Activated T-cell treated with anti-CD3 and anti-CD28 coated beads, Interleukin-2, amount 50 U/mL, for 48 hours (primary cell): ENCODE measurements at regions not wholly inside any gene's neighbourhood (a gene's known extent, or its start where the extent isn't known, plus 50 kb on each side); places are given as distances from the start of the nearest gene placed in this dataset.

ENCODE experiments used
- DNase-seq, 2 experiments: peaks; one replicate each; pipeline ENCODE4 v3.0.0-alpha.2; 2020

DNA sequence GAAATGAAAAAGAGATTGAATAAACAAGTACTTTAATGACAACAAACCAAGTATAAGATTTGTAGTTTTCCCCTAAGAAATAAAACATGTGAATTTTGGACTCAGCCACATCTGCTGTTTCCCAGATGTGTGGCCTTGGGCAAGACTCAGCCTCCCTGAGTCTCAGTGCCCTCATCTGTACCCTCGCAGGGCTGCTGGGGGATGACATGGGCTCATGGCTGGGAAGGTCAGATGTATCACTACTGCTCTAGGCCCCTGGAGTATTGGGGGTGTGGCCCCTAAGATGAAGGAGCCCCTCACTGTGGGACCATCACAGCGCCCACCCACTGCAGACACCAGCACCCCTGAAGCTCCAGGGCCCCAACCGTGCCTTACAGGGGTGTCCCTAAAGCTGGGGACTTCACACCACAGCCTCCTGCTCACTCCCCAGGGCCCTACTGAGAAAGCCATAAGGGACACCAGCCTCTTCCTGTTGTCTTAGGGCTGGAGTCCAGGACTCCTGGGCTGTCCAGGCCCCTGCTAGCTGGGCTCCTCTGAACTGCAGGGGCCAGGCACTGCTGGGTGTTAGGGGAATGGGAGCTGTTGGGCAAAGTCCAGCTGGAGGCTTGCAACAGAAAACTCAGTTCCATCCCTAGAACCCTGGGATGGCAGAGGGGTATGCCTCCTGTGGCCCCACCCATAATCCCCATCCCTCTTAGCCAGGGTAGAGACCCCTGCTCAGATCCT lies 104.0 kb upstream of the WNT4 start:
- no peak for DNase-seq

DNA sequence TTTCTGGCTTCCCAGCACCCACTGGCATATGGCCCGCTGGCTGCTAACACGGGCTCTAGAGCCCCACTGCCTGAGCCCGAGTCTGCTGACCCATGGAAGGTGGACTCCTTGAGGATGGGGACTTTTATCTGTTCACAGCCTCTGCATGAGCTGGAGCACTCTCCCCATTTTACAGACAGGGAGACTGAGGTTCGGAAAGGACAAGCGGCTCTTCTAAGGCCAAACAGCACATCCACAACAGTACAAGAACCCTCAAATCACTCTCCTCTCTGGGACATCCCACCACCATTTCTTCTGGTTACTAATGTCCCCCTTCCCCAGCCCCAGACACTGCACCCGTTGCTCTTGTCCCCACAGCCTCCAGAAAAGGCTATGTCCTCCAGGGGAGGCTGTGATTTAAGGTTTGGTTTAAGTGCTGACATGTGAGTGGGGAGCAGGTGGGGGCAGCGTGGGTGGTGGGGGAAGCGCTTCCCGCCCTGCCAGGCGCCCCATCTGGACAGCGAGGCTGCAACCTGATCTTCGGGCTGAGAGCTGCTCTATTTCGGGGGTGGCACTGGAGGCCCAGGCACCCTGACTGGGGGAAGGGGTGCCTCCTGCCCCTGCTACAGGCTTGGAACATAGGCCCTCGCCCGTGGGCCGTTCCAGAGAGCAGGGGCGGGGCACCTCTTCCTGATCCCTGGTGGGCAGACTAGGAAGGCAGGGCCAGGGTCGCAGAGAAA lies 104.8 kb upstream of the WNT4 start:
- no peak for DNase-seq

DNA sequence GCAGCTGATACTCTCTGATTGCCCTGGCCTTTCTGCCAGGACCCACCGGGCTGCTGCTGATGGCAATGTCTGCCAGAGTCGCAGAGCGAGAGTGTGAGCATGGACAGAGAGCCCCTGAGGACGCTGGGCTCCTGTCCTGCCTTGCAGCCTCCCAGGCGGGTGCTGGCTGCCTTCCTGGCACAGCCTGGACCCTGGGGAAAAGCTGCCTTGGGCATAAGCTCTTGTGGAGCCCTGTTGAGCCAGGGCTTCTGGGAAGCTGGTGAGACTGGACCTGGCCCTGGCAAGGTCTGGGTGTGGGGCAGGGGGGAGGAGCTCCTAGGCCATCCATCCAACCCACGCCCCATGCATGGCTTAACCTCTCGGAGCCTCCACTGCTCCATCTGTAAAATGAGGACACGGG lies 105.8 kb upstream of the WNT4 start:
- no peak for DNase-seq

DNA sequence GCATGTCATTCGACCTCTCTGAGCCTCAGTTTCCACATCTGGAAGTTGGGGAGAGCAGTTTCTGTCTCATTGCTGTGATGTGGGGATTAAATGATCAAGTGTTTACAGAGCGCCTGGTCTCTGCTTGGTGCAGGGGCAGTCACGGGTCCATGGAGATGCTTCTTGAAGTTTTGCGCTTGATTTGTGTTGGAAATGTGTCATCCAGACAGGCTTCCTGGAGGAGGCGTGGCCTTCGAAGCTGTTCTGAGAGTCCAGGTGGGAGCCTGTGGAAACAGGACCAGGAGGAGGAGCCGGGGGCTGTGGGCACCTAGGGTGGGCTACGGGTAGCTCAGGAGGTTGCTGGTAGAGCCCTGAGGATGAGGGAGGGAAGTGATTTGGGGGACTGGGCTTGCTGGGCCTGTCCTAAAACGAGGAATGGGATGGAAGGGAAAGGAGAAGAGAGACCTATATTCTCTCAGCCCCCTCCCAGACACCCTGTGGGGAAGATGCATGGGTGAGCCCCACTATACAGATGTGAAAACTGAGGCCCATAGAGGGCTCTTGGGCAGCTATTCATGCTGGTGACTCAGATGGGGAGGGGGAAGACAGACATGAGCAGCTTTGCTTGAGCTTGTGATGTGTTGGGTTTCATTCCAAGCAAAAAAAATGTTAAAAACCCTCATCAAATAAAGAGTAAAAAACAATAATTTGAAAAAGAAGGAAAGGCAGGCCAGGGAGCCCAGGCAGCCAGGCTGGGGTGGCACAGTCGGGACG lies 107.2 kb upstream of the WNT4 start:
- DNase-seq: no peak

DNA sequence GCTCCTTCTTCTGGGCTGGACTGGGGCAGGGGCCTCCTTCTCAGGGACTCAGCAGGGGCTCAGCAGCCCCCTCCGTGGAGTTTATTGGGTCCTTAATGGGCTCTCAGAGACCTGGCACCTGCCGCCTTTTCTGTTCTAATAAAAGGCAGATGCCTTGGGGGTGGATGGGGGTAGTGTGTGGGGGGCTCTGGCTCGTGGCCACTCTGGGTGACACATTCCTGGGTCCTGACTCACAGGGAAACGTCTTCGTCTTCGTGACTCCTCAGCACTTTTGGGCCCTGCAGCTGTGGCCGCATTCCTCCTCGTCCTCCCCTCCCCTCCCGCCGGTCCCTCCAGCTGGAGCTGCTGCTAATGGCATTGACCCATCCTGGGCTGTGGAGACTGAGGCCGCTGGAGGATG lies 107.8 kb upstream of the WNT4 start:
- no peak for DNase-seq

DNA sequence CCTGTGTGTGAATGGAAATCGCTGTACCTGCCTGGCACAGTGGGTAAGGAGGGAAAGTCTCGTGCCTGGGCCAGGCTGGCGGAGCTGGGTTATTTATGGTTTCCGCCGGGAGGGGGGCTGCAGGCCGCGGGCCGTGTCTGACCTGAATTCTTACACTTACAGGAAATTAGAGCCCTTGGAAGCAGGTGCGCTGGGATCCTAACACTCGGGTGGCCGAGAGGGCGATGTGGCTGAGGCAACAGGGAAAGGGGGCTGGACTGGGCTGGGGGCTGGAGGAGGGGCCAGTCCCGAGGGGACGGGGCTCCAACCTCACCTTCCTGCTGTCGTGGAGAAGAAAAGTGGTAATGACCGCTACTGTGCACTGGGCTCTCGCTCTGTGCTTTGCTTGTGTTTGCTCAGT lies 109.4 kb upstream of the WNT4 start:
- DNase-seq: no peak

DNA sequence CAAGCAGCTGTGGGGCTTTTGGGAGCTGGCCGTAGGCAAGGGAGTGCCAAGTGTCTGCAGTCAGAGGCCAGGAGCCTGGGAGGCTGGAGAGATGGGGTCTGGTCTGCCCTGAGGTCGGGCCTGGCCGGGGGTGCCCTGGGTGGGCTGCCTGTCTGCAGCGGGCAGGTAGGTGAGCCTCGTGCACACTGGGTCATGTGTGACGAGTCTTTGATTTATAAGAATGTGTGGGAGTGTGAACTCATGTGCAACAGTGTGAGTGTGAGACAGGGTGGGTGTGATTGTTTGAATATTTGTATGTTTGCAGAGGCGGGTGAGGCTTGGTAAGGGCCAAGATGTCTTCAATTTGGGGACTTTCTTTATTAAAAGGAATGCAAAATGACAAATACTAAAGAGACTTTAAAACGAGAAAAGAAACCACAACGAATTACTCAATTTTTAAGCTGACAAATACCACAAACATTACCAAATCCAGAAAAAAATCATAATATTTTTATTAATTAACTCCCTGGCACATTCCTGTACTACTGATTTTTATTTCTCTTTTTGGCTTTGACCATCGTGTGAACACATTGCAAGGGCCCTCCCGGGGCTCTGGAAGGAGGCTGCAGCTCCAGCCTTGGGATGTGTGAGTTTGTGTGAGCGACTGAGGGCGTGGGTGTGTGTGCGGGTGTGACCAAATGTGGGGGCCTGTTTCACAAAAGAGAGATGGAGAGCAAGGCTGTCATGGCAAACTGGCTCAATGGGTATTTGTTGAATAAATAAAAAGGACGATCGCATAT lies 110.3 kb upstream of the WNT4 start:
- DNase-seq: no peak

DNA sequence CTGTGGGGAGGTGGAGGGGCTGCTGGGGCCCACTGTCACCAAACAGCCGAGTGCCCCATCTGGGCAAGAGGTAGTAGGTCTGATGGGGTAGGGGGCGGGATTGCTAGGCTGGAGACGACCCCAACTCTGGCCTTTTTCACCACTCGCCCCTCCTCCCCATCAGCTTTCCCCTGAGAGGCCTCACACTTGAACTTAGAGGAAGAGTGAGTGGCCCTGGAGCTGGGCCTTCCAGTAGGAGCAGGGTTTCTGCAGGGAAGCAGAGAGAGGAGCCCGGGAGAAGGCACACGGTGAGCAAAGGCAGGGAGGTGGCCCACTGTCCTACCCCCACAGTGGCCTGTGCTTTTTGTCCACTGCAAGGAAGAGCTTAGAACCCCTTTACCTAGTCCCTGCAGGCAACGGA lies 111.9 kb upstream of the WNT4 start:
- no peak for DNase-seq

DNA sequence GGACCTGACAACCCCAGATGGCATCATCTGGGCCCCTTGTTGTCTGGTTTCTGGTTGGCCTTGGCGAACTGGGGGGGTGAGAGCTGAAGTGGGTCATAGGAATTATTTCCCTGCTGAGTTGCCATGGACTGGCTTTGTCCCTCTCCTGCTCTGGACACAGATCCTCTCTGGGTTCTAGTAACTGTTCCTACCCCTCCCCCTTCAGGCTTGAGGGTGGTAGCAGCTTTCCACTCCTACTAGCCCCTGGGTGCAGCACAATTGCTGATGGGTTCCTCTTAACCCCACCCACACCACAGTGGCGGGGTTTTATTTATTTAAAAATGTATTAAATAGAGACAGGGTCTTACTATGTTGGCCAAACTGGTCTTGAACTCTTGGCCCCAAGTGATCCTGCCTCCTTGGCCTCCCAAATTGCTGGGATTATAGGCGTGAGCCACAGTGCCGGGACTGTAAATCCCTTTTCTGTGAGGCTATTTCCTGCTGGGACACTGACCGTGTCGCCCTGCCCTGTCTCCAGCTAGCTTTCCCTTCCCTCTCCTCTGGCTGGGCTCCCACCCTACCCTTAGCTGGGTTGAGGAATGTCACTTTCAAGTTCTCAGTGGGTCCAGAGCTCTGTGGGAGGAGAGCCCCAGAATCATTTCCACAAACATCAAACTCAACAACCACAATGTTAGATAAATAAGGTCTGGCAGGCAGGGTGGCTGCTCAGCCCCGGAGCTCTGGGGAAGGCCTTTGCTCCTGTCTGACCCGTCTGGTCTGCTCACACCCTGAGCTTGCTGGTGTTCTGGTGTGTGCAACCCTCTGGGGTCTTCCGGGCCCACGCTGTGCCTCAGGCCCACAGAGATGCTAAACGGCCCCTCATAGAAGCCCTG lies 112.7 kb upstream of the WNT4 start:
- no peak for DNase-seq

DNA sequence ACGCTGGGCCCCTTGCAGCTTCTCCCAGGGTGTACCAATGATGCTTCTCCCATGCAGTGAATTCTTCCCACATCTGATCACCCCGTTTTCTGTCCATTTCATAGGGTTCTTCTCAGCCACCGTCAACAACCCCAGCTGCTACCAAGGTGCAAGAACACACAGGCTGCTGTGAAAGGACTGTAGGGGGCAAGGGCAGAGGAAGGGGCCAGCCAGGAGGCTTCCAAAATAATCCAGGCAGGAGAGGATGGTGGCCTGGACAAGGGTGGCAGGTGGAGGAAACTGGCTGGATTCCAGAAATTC lies 113.3 kb upstream of the WNT4 start:
- no peak for DNase-seq

DNA sequence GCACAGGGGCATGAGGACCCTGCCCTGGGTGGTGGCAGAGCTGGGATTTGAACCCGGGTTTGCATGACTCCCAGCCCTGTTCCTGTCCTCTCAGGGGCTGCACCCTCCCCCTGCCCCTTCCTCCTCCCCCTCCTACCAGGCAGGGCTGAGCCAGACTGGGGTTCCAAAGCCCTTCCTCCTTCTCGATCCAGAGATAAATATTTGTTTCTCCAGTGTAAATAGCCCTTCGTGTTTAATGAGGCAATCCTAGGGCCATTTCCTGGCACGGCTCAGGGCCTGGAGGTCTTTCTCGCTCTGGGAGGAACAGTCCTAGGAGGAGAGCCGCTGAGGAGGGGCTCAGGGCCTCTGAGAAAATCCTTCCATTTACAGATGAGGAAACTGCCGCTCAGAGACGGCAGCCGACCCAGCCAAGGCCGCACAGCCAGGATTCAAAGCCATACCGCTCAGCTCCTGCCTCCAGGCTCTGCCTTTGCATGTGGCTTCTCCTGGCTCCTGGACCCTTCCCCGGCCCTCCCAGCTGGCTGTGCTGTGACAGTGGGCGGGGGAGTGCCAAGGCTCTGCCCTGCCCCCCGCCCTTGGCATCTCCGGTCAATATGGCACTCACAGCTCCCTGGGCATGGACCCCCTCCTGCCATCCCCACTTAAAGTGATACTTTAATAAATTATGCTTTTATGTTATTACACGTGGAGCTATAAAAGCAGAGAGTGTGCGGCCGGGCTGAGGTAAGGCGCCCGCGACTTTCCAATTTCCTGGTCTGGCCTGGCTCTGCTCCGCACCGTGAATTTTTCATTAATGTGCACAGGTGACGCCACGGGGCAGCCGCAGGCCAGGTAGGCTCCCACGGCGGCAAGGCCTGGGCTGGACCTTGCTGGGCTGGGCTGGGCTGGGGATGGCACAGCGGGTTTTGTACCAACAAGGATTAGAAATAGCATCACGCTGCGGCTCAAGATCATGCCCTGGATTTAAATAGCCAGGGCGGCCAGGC lies 114.7 kb upstream of the WNT4 start:
- DNase-seq: no peak

DNA sequence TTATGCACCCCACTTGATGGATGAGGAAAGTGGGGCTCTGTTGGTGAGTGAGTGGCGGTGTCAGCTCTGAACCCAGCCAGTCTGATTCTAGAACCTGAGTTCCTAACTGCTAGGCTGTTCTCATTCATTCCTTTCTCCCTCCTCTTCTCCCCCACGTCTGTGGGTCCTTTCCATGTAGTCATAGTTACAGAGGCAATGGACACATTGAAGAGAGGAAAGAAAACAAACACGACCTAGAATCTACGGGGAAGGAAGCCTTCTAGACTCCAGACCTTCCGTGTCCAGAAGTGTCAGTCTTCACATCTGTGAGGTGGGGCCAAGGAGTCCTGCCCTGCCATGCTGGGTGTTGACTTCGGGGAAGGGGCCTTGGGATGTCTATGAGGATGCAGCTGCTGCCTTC lies 115.8 kb upstream of the WNT4 start:
- DNase-seq: no peak

DNA sequence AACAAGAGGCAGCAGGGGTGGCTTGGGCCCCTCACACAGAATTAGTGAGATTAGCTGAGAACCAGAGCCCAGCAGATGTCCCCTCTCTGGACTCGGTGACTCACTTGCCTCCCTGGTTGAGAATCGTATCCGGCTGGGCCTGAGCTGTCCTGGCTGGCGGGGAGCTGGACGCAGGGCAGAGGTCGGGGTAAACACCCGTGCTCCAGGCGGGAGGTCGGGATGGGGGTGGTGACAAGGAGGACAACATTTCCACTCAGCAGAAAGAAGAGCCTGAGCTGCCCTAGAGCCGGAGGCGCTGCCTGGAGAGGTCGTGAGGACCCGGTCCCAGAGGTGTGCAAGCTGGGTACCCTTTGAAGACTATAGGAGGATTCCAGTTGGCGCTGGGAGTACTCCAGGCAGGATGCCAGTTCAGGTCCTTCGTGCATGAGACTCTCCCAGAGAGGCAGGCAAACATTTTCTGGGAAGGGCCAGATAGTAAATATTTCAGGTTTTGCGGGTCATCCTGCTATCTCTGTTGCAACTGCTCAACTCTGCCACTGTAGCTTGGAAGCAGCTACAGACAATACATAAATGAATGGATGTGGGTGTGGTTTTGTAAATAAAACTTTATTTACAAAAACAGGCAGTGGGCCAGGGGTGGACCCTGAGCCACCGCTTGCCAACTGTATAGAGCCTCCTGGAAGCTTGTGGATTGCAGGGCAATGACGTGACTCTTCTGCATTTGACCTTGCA lies 116.8 kb upstream of the WNT4 start:
- no peak for DNase-seq

DNA sequence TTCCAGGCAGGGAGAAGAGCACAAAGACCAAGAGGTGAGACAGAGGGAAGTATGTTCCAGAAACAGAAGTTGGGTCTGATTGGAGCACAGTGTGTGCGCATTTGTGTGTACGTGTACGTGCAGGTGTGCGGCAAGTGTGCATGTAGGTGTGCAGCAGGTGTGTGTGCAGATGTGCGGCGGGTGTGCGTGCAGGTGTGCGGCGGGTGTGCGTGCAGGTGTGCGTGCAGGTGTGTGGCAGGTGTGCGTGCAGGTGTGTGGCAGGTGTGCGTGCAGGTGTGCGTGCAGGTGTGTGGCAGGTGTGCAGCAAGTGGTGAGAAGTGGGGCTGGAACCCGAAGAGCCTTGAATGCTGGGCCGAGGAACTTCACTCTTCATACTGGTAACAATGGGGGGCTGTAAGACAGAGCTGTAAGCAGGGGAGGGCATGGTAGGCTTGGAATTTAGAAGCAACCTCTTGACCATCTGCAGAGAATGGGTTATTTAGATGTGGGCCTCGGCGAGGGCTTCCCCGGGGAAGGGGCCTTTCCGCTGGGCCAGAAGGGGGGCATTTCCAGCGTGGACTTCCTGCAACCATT lies 118.0 kb upstream of the WNT4 start:
- DNase-seq: no peak

DNA sequence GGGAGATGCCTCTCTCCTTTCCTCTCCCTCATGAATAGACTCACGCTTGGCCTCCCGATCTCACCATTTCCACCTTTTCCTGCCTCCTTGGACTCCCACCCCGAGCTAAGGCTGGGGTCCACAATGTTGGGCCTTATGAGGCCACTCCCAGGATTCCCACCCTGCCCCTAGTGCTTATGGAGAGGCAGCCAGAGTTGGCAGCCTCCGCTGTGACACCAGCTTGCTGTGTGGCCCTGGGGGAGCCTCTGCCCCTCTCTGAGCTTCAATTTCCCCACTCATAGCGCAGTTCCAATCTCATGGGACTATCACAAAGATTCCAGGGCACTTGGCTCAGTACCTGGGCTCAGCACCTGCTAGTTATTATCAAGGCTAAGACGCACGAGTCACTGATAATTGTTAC lies 118.7 kb upstream of the WNT4 start:
- DNase-seq: no peak

DNA sequence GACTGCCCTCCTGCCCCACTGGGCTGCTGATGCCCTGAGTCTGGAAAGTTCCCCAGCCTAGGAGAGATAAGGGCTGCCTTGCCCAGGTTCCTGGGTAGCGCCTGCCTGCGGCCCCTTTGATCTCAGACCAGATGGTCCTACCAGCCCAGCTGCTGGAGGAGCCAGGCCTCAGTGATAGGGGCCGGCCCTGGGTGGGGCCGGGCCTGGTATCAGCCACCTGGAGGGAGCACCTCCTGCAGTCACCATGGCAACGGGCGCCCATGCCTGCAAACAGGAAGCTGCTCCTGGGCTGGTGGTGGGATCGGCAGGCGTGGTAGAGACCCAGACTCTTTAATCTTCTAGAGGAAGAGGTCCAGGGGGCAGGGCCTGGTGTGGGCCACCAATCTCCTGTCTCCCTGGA lies 119.7 kb upstream of the WNT4 start:
- DNase-seq: no peak

DNA sequence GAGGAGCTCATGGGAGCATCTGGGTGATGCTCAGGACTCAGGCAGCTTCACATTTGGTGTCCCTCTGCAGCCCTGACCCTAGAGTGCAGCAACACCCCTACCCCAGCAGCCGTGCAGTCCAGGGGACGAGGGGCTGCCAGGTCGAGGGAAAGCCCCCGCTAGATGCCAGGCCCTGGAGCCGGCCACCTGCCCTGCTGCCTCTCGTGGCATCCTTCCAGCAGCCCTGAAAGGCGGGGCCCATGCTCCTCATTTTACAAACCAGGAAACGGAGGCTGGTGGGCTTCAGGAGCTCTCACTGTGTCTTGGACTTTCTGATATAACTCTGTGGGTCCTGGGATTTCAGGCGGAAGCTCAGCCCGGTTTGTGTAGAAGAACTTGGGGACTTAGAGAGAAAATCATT lies 120.5 kb upstream of the WNT4 start:
- DNase-seq: no peak

DNA sequence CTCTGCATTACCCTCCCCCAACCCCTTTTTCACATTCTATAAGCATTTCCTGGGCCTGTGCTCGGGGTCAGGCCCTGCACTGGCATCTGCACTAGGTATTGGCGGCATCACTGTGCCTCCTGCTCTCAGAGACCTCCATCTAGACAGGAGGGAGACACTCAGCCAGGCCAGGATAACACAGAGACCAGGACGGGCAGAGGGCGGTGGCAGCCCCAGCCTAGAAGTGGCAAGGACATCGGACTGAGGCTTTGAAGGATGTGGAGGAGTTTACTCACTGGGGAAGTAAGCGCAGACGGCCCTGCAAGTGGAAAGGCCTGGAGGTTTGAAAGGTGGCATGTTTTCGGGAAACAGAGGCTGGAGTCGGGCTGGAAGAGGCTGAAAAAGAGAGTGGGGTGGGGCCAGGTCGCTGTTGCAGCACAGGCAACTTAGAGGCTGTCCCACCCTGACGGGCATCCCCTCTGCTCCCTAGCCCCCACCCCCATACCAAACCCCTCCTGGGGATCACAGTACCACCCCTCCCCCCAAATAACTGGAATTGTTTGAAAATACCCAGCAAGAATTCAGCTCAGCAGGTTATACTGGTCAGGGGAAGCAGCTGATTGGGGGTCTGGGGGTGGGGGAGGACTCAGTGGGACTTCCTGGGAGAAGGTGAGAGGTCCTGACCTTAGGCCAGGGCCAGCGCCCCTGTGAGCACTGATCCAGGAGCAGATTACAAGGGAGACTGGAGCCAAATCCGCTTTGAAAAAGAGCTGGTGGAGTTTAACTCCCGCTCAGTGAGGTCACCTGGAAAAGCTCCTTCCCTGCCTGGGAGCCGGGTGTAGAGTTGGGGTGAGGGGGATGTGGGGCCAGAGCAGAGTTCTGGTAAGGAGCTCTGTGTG lies 121.8 kb upstream of the WNT4 start:
- no peak for DNase-seq

DNA sequence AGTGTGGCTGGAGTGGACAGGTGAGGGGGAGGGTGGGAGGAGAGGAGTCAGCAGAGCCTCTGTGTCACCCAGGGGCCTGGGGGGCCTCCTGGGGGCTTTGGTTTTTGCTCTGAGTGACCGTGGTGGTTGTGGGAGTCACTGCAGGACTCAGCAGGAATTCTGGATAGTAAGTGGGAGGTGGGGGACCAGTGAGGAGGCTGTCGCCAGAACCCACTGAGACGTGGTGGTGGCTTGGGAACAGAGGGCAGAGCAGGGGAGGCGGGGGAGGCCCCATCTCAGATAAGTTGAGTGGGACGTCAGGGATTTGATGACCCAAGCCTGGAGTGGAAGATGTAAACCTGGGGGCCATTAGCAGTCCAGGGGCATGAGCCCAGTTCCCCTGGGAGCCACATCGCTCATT lies 123.2 kb upstream of the WNT4 start:
- DNase-seq: no peak
